HL-60 (cell line): ENCODE measurements at regions not wholly inside any gene's neighbourhood (a gene's known extent, or its start where the extent isn't known, plus 50 kb on each side); places are given as distances from the start of the nearest gene placed in this dataset.

ENCODE experiments used
- CTCF ChIP-seq: IDR thresholded peaks from one replicate; pipeline ENCODE4 v1.5.1; 2011; ENCODE audit warnings: low read length, control low read depth, inconsistent platforms; ENCODE audit not compliant: insufficient read depth
- POLR2AphosphoS5 ChIP-seq: IDR thresholded peaks from 2 replicates; pipeline ENCODE4 v1.6.1; 2012; ENCODE audit warnings: low read depth

- TF ChIP-seq POLR2AphosphoS5, result no peak
- TF ChIP-seq CTCF, result peak; percentile 44
Measured at GRCh38 chr10:131786756-131787605, 113.8 kb upstream of the PPP2R2D start.
